ENCODE measurements at regions not wholly inside any gene's neighbourhood (a gene's known extent, or its start where the extent isn't known, plus 50 kb on each side); places are given as distances from the start of the nearest gene placed in this dataset.

GRCh38 chr5:18754201-18754600, 1119.9 kb downstream of the TAF11L14 start:
- ChIA-PET POLR2A (no interaction called here), CTCF (no interaction called here)
- DNase-seq, result no peak
- no peak overlapping the region for H3K27ac Mint-ChIP-seq
- no peaks in the 10 kb centered on the region for H3K9me3 Mint-ChIP-seq
- intact Hi-C loops (cut with micrococcal nuclease), result no loop called here
- peaks cover 22% of the 10 kb centered on the region for H3K4me1 Mint-ChIP-seq (ENCODE audit: low read depth)
- no peaks in the 10 kb centered on the region for H3K27me3 Mint-ChIP-seq
- no peak overlapping the region for H3K4me3 Mint-ChIP-seq
- H3K36me3 Mint-ChIP-seq, result no peaks in the 10 kb centered on the region

- CTCF ChIA-PET, result interaction anchor here (1.1 kb wide), 1 partner anchor 14 kb away, joined by 4 read pairs; no protein-coding TSS in a partner anchor
- no peak overlapping the region for H3K27ac Mint-ChIP-seq
- peaks cover 1% of the 10 kb centered on the region for H3K27me3 Mint-ChIP-seq
- H3K4me1 Mint-ChIP-seq (ENCODE audit: low read depth), result peaks cover 9% of the 10 kb centered on the region
- H3K9me3 Mint-ChIP-seq, result no peaks in the 10 kb centered on the region
- POLR2A ChIA-PET, result interaction anchor here (0.9 to 1.2 kb wide), 2 partner anchors 16 to 17 kb away, joined by 3 read pairs; no protein-coding TSS in a partner anchor
- no peak for DNase-seq
- intact Hi-C loops (cut with micrococcal nuclease), result loop anchor here (2.0 kb wide), 1 partner anchor 15 kb away; no protein-coding TSS in a partner anchor
- H3K36me3 Mint-ChIP-seq, result no peaks in the 10 kb centered on the region
- H3K4me3 Mint-ChIP-seq, result peak overlapping the region; percentile 5
Observed at GRCh38 chr5:18761801-18762200, 1127.5 kb downstream of the TAF11L14 start.

GRCh38 chr5:18764161-18764560, 1129.9 kb downstream of the TAF11L14 start:
- ChIA-PET CTCF (no interaction called here), POLR2A (no interaction called here)
- no peaks in the 10 kb centered on the region for H3K36me3 Mint-ChIP-seq
- no peaks in the 10 kb centered on the region for H3K9me3 Mint-ChIP-seq
- DNase-seq, result no peak
- no peak overlapping the region for H3K4me3 Mint-ChIP-seq
- intact Hi-C loops (cut with micrococcal nuclease), result no loop called here
- no peak overlapping the region for H3K27ac Mint-ChIP-seq
- H3K27me3 Mint-ChIP-seq, result peaks cover 3% of the 10 kb centered on the region
- H3K4me1 Mint-ChIP-seq (ENCODE audit: low read depth), result peaks cover 9% of the 10 kb centered on the region

GRCh38 chr5:18765304-18765703, 1131.0 kb downstream of the TAF11L14 start:
- intact Hi-C loops (cut with micrococcal nuclease), result no loop called here
- Mint-ChIP-seq H3K36me3 (no peaks in the 10 kb centered on the region), H3K27ac (no peak overlapping the region), H3K4me3 (no peak overlapping the region), H3K27me3 (peaks cover 3% of the 10 kb centered on the region), H3K4me1 (ENCODE audit: low read depth) (peaks cover 9% of the 10 kb centered on the region), H3K9me3 (no peaks in the 10 kb centered on the region)
- POLR2A ChIA-PET, result no interaction called here
- CTCF ChIA-PET, result interaction anchor here (0.5 kb wide), 1 partner anchor 212 kb away, joined by 4 read pairs; no protein-coding TSS in a partner anchor
- no peak for DNase-seq

- peaks cover 6% of the 10 kb centered on the region for H3K27me3 Mint-ChIP-seq
- no peaks in the 10 kb centered on the region for H3K36me3 Mint-ChIP-seq
- peaks cover 7% of the 10 kb centered on the region for H3K4me1 Mint-ChIP-seq (ENCODE audit: low read depth)
- H3K4me3 Mint-ChIP-seq, result no peak overlapping the region
- ChIA-PET CTCF (interaction anchor here (1.1 kb wide), 1 partner anchor 305 kb away, joined by 4 read pairs; no protein-coding TSS in a partner anchor), POLR2A (no interaction called here)
- DNase-seq, result no peak
- no peaks in the 10 kb centered on the region for H3K9me3 Mint-ChIP-seq
- intact Hi-C loops (cut with micrococcal nuclease), result no loop called here
- H3K27ac Mint-ChIP-seq, result no peak overlapping the region
Observed at GRCh38 chr5:18771097-18771610, 1136.9 kb downstream of the TAF11L14 start.

- intact Hi-C loops (cut with micrococcal nuclease), result no loop called here
- ChIA-PET POLR2A (no interaction called here), CTCF (no interaction called here)
- H3K4me1 Mint-ChIP-seq (ENCODE audit: low read depth), result peaks cover 7% of the 10 kb centered on the region
- H3K36me3 Mint-ChIP-seq, result no peaks in the 10 kb centered on the region
- H3K27me3 Mint-ChIP-seq, result peaks cover 6% of the 10 kb centered on the region
- no peaks in the 10 kb centered on the region for H3K9me3 Mint-ChIP-seq
- no peak overlapping the region for H3K27ac Mint-ChIP-seq
- no peak overlapping the region for H3K4me3 Mint-ChIP-seq
- DNase-seq, result peak; percentile 23
Observed at GRCh38 chr5:18772475-18772874, 1138.2 kb downstream of the TAF11L14 start.

- POLR2A ChIA-PET, result no interaction called here
- intact Hi-C loops (cut with micrococcal nuclease), result no loop called here
Observed at GRCh38 chr5:18778225-18778624, 1144.0 kb downstream of the TAF11L14 start.

GRCh38 chr5:18789218-18789998, 1155.1 kb downstream of the TAF11L14 start:
- H3K27ac Mint-ChIP-seq, result no peak overlapping the region
- no peaks in the 10 kb centered on the region for H3K27me3 Mint-ChIP-seq
- CTCF ChIA-PET, result no interaction called here
- intact Hi-C loops (cut with micrococcal nuclease), result no loop called here
- peaks cover 3% of the 10 kb centered on the region for H3K4me1 Mint-ChIP-seq (ENCODE audit: low read depth)
- no peaks in the 10 kb centered on the region for H3K9me3 Mint-ChIP-seq
- DNase-seq, result no peak
- H3K4me3 Mint-ChIP-seq, result no peak overlapping the region
- POLR2A ChIA-PET, result no interaction called here
- no peaks in the 10 kb centered on the region for H3K36me3 Mint-ChIP-seq

More at GRCh38 chr5:18778225-18778624, 1144.0 kb downstream of the TAF11L14 start:
- Mint-ChIP-seq H3K4me3 (no peak overlapping the region), H3K4me1 (ENCODE audit: low read depth) (no peaks in the 10 kb centered on the region), H3K9me3 (peaks cover 6% of the 10 kb centered on the region), H3K27me3 (no peaks in the 10 kb centered on the region), H3K27ac (no peak overlapping the region), H3K36me3 (no peaks in the 10 kb centered on the region)
- no peak for DNase-seq
- CTCF ChIA-PET, result interaction anchor here (0.5 kb wide), 1 partner anchor 812 kb away, joined by 3 read pairs; no protein-coding TSS in a partner anchor

- ChIA-PET CTCF (no interaction called here), POLR2A (no interaction called here)
- H3K4me1 Mint-ChIP-seq (ENCODE audit: low read depth), result peaks cover 3% of the 10 kb centered on the region
- H3K27ac Mint-ChIP-seq, result no peak overlapping the region
- intact Hi-C loops (cut with micrococcal nuclease), result no loop called here
- no peaks in the 10 kb centered on the region for H3K9me3 Mint-ChIP-seq
- H3K4me3 Mint-ChIP-seq, result no peak overlapping the region
- DNase-seq, result no peak
- H3K27me3 Mint-ChIP-seq, result peaks cover under 1% of the 10 kb centered on the region
- no peaks in the 10 kb centered on the region for H3K36me3 Mint-ChIP-seq
Observed at GRCh38 chr5:18792145-18792544, 1157.9 kb downstream of the TAF11L14 start.

- Mint-ChIP-seq H3K4me1 (ENCODE audit: low read depth) (no peaks in the 10 kb centered on the region), H3K4me3 (no peak overlapping the region), H3K27me3 (peaks cover 2% of the 10 kb centered on the region), H3K36me3 (no peaks in the 10 kb centered on the region), H3K9me3 (no peaks in the 10 kb centered on the region), H3K27ac (no peak overlapping the region)
- intact Hi-C loops (cut with micrococcal nuclease), result no loop called here
- ChIA-PET CTCF (no interaction called here), POLR2A (no interaction called here)
- DNase-seq, result no peak
Observed at GRCh38 chr5:18797222-18797621, 1163.0 kb downstream of the TAF11L14 start.

GRCh38 chr5:18798058-18798457, 1163.8 kb downstream of the TAF11L14 start:
- Mint-ChIP-seq H3K36me3 (no peaks in the 10 kb centered on the region), H3K27me3 (peaks cover 2% of the 10 kb centered on the region), H3K4me1 (ENCODE audit: low read depth) (no peaks in the 10 kb centered on the region), H3K4me3 (no peak overlapping the region), H3K9me3 (no peaks in the 10 kb centered on the region), H3K27ac (no peak overlapping the region)
- DNase-seq, result no peak
- POLR2A ChIA-PET, result no interaction called here
- intact Hi-C loops (cut with micrococcal nuclease), result no loop called here
- CTCF ChIA-PET, result no interaction called here

- POLR2A ChIA-PET, result no interaction called here
- H3K9me3 Mint-ChIP-seq, result no peaks in the 10 kb centered on the region
- no peaks in the 10 kb centered on the region for H3K36me3 Mint-ChIP-seq
- H3K27me3 Mint-ChIP-seq, result peaks cover 2% of the 10 kb centered on the region
- intact Hi-C loops (cut with micrococcal nuclease), result no loop called here
- H3K4me1 Mint-ChIP-seq (ENCODE audit: low read depth), result no peaks in the 10 kb centered on the region
- CTCF ChIA-PET, result no interaction called here
- DNase-seq, result no peak
- H3K4me3 Mint-ChIP-seq, result no peak overlapping the region
- no peak overlapping the region for H3K27ac Mint-ChIP-seq
Observed at GRCh38 chr5:18799482-18800128, 1165.3 kb downstream of the TAF11L14 start.

Data from activated CD4-positive, alpha-beta memory T cell treated with anti-CD3 and anti-CD28 coated beads for 36 hours (primary cell).